Right forelimb (tissue), 1 donor: ENCODE measurements at regions not wholly inside any gene's neighbourhood (a gene's known extent, or its start where the extent isn't known, plus 50 kb on each side); places are given as distances from the start of the nearest gene placed in this dataset.
"Not testable (repeated sequence)": the region's sequence is repeated elsewhere in the genome, so short reads cannot be mapped to it uniquely, and the experiment has no call there.

Experiments used
- DNase-seq: peaks from one replicate; pipeline ENCODE4 v3.0.0-alpha.2; 2018

DNA sequence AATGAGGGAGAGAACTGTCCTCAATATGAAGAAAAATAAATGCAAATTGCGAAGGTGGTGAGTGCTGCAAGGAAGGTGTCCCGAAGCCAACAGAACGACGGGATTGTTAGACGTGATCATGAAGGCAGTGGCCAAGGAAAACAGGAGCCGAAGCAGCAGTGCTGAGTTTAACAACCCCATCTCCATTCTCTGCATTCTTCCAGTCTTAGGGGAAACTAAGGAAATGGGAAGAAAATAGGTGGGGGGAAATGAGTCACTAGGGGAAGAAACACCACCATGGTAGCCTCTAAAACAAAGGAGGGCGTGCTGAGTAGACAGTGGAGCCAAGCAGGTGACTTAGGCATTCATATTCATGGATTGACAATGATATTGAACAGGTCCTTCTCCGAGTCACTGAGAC lies 192.2 kb upstream of the AKR1E2 start:
- DNase-seq: no peak

DNA sequence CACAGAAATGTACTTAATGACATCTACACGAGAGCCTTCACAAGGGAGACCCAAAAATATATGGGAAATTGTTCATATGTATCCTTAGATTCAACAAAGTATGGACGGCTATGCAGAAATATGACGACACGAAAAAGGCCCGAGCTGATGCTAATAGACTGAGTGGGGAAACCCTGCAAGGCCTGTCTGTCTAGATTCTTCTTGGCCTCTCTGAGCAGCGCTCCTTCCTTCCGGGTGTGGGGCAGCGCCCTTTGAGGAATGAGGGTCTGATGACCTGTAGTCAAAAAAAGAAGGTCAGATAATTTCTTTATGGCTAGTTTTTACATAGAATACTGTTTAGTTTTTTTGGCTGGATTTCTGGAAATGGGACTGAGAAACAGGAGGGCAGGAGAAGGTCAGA lies 192.8 kb upstream of the AKR1E2 start:
- no peak for DNase-seq

DNA sequence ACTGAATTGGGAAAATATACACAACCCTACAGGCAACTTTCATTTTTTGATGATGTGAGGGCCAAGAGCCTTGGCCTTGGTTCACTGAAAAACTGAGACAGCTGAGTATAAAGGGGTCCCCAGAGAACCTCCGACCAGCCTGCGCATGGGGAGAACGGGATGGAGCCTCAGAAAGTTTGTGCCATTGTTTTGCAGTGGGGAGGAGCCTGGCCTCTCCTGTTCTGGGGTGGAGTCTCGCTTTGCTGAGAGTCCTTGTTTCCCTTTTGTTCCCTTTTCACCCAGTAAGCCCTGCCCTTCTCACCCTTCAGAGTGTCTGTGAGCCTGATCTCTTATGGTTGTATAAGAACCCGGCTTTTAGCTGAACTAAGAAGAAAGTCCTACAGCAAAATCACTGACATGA lies 193.2 kb upstream of the AKR1E2 start:
- DNase-seq: no peak

- DNase-seq: no peak
Observed at GRCh38 chr10:4626919-4627318, 199.1 kb upstream of the AKR1E2 start.

- no peak for DNase-seq
Observed at GRCh38 chr10:4623757-4624420, 202.1 kb upstream of the AKR1E2 start.

DNA sequence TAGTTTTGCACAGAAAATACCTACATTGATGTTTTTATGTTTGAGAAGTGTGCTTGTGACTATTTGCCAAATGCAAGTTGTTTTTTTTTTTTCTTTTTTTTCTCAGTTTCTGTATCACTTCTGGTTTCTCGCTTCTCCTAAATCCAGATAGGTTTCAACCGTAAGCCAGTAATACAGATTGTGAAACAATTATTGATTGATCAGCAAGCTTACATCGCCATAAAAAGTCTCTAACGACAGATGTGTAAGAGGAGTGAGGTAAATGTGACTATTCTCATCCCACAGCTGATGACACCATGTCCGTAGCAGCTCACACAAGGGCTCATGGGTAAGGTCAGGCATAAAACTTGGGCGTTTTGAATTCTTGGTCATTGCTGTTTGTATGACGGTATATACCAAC lies 202.8 kb upstream of the AKR1E2 start:
- no peak for DNase-seq

DNA sequence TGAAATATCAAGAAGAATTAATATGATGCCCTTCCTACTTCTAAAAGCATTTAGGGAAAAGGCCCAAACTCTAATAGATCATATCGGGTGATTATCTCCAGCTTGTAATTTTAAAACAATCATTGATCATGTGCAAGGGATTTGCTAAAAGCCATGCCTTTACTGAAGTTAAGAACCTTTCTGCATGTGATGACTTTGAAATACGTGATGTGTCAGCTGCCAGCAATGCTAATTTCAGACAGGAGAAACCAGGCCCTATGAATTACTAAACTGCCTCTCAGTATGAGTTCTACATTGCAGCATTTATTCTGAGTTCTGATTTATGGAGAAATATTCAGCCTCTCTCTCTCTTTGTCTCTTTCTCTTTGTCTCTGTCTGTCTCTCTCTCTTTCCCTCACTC lies 203.6 kb upstream of the AKR1E2 start:
- DNase-seq: no peak

DNA sequence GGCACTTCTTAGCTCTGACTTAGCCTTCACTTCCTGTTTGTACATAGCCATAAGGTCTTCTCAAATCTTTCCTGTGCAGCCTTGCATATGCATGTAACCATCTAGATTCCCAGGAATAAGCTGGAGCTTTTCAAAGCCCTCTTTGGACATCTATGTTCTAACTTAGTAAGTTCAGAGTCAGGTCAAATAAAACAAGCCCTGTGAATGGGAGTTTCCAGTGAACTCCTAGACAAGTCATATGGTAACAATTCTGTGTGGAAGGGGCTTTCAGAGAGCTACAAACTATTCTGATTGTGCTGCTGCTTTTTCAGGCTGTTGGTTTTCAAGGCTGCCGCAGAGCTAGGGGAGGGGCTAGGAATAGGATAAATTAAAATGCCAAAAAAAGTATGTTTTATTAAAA lies 208.4 kb upstream of the AKR1E2 start:
- no peak for DNase-seq

DNA sequence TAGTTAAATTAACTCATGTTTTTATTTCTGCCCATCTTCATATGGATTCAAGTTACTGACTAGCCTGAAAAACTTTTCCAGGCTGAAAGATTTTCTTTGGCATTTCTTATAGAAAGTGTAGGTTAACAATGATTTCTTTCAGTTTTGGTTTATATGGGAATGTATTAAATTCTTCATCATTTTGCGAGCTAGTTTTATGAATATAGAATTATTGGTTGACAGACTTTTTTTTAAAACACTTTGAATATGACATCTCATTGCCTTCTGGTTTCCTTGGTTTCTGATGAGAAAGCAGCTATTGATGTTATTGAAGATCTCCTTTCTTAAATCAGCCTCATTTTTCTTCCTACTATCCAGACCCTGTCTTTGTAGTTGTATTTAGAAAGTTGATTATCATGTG lies 211.0 kb upstream of the AKR1E2 start:
- DNase-seq: no peak

DNA sequence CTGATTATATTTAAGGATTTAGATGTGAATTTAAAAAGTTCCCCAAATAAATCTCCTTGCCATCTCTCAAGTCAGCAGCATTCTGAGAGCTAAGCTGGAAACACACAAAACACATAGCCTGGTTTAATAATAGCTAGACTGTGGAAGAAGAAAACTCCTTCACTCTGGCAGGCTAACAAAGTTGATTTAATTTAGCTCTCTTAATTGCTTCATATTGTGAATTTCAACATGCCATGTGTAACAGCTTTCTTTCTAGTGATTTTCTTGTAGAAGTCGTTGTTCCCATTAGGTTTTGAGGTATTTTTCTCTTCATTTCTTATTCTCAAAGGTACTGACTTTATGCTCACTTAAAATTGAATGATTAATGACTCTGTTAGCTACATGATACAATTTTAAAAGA lies 216.8 kb upstream of the AKR1E2 start:
- DNase-seq: no peak

- DNase-seq: no peak
Observed at GRCh38 chr10:4607681-4608080, 218.3 kb upstream of the AKR1E2 start.

- DNase-seq: no peak
Observed at GRCh38 chr10:4606856-4607636, 219.0 kb upstream of the AKR1E2 start.

DNA sequence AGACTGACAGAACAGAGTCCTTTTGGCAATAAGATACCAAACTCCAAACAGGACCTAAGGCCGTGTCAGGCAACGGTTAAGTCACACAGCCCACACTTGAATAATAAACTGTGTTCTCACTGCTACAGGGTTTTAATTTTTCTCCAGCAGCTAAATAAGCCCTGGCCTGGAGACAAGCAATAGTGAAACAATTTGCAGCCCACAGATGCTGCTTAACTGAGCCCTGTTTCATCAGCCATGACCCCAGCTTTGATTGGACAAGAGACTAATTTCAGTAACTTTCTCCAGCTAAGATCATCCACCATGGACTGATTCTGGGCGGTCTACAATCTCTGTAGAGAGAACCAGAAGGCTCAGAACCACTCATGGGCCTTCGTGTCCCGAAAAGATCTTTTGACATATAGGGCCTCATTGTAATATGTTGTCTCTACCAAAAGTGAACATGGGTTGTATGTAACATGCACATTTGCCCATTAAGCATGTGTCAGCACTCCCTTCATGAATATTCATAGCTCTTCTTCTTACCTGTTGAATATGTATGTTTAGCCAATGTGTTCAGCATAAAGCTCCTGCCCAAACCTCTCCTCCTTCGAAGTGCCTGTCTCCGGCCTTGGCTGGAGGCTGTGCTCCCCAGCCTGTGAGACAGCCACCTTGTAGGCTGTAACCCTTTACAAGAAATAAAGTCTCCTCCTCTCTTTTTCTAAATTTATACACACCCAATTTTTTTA lies 223.1 kb upstream of the AKR1E2 start:
- no peak for DNase-seq

DNA sequence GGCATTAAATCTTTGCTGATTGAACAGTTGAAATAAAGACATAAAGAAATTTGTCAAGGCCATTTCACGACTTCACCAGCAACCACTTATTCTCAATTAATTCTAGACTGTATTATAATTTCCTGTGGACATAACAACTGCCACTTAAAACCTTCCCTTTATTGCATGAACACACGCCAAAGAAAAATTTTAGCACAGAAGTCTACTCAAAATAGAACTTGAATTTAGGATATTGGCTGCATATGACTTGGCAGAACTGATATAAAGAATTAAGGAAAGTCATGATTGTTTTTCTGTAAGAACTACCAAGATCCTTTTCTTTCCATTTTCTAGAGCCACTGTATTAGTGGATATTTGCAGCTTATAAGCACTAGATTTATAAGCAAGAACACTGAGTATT lies 226.5 kb upstream of the AKR1E2 start:
- DNase-seq: no peak

- not testable (repeated sequence) for DNase-seq
Observed at GRCh38 chr10:4597898-4598297, 228.1 kb upstream of the AKR1E2 start.

- no peak for DNase-seq
Observed at GRCh38 chr10:4596951-4597350, 229.1 kb upstream of the AKR1E2 start.

- no peak for DNase-seq
Observed at GRCh38 chr10:4595719-4596319, 230.2 kb upstream of the AKR1E2 start.

DNA sequence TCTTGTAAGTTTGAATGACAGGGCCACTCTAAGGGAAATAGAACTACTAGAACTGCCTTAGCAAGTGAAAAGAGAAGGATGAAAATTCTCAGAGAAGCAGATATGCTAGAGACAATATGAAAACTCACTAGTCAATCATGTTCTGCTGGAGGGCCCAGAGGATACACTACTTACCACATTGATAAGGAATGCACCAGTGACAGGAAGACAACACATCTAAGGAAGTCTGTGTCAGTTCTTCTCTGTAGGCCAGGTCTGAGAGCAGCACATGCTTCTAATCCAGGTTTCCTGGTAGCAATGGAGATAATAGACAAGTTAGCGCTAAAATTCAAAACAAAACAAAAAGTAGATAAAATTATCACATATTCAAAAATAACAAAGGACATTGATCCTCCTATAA lies 235.2 kb upstream of the AKR1E2 start:
- DNase-seq: no peak

GRCh38 chr10:4588824-4589223 lies 237.2 kb upstream of the AKR1E2 start:
- DNase-seq: no peak

GRCh38 chr10:4587466-4587865 lies 238.5 kb upstream of the AKR1E2 start:
- DNase-seq: no peak

DNA sequence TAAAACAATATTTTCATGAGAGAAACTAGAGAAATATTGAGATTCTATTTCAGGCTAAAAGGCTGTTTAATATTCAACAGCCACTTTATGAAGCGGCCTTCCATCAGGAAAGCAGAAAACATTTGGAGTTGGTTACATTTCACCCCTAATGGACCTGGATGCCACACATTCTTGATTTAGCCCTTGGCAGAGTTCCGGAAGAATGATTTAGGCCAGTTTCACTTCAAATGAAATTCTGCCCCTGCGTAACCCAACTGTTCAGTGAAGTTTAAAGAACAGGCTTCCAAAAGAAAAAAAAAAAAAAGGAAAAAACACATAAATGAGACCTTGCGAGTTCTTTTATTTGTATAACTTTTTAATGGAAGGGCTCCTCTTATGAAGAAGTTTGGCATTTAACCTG lies 239.2 kb upstream of the AKR1E2 start:
- no peak for DNase-seq

- no peak for DNase-seq
Observed at GRCh38 chr10:4581929-4582328, 244.1 kb upstream of the AKR1E2 start.

GRCh38 chr10:4579844-4580243 lies 246.2 kb upstream of the AKR1E2 start:
- no peak for DNase-seq

- DNase-seq: no peak
Observed at GRCh38 chr10:4576206-4576605, 249.8 kb upstream of the AKR1E2 start.
